Medulla oblongata (tissue), 1 donor: ENCODE measurements at regions not wholly inside any gene's neighbourhood (a gene's known extent, or its start where the extent isn't known, plus 50 kb on each side); places are given as distances from the start of the nearest gene placed in this dataset.
A peak's percentile ranks its signal among the peaks of the same experiment; 100 is the strongest.
"Not testable (repeated sequence)": the region's sequence is repeated elsewhere in the genome, so short reads cannot be mapped to it uniquely, and the experiment has no call there.

Experiments used
- DNase-seq: peaks from one replicate; pipeline ENCODE4 v3.0.0-alpha.2; 2015; ENCODE audit errors: extremely low spot score

DNA sequence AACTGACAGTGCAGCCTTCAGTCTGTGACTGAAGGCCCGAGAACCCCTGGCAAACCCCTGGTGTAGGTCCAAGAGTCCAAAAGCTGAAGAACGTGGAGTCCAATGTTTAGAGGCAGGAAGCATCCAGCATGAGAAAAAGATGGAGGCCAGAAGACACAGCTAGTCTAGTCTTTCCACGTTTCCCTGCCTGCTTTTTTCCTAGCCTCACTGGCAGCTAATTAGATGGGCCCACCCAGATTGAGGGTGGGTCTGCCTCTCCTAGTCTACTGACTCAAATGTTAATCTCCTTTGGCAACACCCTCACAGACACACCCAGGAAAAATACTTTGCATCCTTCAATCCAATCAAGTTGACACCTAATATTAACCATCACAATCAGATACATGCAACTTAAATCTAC is 87.8 kb downstream of the TENT5D start:
- not testable (repeated sequence) for DNase-seq

DNA sequence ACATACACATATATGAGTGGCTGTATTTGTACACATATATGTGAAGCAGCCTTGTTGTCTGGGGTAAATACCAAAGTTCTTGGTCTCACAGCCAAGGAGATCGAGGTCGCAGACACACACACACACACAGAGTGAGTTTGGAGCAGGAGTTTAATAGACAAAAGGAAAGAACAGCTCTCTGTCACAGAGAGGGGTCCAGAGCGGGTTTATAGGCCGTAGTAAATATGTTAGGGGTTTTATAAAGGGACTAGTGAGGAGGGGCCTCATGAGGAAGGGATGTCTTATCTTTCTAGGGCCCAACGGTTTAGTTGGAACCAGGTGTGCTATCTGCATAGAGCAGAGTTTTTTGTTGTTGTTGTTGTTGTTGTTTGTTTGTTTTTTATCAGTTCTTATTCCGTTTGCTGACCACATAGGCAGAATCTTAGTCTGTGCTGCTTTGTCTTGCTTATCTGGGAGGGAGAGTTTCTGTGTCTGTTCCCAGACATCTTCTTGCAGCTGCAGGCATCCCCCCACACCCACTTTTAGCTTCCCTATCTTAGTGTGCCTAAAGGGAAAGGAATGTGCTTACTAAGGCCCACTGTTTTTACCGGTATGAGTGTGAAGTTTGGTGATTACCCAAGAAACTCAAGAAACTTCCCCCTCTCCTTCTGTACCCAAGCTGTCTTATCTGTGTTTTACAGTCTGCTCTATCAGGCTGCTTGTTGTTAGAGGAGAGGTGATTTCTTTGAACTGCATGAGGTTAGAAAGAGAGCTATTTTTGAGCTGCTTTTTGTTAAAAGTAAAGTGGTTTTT is 91.9 kb downstream of the TENT5D start:
- DNase-seq = no peak

DNA sequence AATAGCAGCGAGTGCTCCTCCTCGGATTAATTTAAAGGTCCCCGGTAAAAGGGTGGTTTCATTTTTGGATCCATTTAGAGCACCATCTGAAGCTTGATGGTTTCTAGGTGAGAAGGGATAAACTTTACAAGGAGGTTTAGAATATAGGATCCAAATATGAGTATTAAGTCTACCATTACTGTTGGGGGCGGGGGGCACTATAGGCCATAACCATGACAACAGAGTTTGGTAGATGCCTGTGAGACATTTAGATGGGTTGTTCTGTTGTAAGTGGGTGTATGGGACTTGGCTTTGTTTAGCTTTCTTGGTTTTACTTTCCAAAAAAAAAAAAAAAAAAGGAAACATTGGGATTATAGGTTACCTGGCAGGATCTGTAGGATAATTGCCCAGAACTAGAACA is 92.7 kb downstream of the TENT5D start:
- DNase-seq = no peak

DNA sequence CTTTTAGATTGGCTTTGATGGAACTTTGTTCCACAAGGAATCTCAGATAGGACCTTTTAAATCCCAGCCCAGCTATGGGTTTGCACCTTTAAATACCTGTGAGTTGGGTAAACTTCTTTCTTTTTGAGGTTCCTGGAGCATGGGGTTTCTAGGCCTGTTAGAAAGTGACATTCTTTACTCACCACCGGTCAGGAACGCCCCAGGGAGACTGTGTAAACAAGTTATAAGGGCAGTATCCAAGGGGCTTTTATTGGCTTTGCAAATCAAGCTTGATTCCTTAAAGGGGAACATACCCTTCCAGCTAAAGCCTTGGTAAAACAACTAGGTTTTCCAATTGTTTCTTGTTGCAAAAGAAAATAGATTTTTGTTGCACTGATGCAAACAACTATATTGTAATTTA is 93.4 kb downstream of the TENT5D start:
- no peak for DNase-seq

DNA sequence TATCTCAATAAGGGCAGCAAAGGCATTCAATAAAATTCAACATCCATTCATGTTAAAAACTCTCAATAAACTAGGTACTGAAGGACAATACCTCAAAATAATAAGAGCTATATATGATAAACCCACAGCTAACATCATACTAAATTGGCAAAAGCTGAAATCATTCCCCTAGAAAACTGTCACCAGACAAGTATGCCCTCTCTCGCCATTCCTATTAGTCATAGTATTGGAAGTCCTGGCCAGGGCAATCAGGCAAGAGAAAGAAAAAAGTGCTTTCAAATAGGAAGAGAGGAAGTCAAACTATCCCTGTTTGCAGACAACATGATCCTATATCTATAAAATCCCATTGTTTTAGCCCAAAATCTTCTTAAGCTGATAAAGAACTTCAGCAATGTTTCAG is 116.8 kb downstream of the TENT5D start:
- DNase-seq = no peak

DNA sequence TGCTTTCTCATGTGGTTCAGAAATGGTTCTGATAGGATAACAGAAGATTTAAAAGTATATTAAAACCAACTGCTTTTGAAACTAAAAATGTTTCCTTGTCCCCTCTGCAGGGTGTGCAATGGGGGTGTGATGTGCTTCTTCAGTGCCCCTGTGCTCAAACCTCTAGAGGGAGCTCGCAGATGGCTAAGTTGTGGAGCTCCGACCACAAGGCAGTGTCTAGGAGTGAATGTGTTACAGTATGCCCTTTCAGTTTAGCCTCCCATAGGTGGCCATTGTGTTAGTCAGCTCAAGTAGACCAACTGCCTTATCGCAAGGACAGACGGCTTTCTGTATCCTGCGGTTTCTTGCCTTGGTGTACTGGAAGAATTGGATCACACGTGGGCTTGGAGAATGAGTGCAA is 130.5 kb downstream of the TENT5D start:
- no peak for DNase-seq

DNA sequence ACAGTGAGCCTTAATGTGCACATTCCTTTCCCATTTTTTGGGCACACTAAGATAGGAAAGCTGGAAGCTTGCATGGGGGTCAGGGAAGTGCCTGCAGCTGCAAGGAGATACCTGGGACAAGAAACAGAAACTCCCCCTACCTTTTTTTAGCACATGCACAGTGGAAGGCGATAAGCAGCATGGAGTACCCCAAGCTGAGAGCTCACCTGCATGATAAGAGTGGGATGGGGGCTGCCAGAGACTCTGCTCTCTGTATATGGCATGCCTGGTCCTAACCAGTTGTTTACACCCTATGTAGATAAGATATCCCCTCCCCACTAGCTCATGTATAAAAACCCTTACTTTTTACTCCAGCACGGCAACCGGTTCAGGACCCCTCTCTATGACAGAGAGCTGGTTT is 135.9 kb downstream of the TENT5D start:
- DNase-seq = no peak

DNA sequence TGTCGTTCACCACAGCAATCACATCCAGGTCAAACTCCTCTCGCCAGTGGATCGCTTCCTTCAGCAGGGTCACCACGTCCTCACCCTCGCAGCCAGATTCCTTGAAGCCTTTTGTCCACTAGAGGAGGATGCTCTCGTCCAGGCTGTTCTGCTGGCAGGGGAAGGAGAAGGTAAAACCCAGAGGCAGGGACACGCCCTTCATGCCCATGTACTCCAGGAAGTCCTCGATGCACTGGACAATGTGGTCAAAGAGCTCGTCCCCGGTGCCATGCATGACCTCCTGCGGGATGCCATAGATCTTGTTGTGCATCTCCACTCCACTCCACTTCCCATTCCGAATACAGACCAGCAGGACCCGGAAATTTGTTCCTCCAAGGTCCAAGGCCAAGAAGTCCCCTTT is 152.4 kb downstream of the TENT5D start:
- no peak for DNase-seq

DNA sequence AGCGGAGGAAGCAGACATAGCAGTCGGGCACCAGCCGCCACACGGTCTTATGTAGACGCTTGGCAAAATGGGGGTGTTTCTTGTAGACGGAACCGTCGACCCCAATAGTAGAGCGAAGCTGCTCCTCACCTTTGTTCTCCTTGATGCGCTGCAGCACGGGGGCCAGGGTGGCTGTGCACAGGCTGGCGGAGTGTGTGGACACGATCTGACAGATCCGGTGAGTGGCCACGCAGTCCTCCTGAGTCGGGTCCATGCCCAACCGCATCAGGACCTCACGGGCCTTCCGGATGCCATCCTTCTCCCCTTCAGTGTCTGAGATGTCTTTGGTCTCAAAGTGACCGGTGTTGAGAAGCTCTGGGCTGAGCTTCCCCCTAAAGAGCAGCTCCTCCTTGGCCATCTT is 153.0 kb downstream of the TENT5D start:
- no peak for DNase-seq

DNA sequence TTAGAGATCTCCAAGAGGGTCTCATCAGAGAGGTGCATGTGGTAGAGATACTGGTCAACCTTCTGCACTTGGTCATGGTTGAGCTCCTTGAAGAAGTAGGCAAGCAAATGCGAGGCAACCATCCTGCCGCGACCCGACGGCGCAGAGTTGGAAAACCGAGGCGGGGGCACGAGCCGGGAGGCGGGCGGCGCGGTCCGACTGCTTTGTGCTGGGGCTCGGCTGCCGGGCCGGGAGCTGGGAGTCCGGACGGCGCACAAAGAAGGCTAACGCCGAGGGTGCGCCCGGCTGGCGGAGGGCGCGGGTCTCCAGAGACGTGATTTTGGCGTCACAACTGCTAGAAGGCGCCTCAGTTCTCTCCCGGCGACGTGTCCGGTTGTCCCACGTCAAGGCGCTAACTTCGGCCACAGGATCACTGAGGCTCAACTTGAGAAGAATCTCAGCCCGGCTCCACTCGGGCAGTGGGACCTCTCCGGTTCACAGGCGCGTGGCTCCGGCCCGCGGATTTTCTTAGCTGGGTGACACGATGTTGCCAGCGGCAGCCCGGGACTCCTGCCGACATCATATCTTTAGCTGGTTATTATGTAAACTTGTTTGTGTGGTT is 154.3 kb downstream of the TENT5D start:
- not testable (repeated sequence) for DNase-seq

DNA sequence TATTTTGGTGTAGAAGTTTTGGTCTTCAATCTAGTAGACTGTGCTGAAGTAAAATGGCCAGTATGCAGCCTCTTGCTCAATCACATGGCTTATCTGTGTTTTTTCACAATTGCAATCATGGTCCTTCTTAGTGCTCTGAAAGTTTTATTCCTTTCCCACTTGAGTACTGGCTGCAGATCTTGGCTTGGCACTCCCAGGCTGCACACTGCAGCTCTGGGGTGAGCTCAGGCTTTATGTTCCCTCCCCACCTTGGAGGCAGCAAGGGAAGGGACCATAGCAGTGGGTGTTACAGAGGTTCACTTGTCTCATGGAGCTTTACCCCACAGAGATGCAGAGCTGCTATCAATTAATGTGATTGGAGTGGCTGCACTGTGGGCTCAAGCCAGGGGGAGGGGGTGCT is 156.0 kb downstream of the TENT5D start:
- DNase-seq = no peak

DNA sequence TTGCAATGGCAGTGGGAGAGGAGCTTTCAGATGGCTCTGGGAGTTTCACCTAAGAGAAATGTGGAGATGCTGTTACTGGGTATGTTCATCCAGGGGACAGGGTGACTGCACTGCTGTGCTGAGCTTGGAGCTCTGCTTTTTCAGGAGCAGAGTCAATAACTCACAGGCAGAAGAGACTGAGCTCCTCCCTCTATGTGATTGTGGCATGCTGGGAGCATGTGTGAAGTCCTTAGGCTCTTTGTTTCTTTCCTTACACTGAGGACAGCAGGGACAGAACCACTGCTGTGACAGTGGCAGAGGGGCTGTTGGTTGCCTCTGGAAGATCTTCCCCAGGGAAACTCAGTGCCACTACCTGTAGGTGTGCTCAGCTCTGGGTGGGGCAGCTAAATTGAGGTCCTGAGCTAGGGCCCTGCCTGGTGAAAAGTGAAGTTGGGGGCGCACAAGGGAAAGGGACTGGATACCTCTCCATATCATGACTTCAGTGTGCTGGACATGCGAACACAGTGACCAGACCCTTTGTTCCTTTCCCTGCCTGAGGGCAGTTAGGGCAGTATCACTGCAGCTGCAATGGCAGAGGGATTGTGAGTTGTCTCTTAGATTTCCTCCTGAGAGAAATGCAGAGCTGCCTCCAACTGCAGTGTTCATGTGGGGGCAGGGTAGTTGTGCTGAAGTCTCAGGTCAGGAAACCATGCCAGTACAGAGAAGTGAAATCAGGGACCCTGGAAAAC is 156.7 kb downstream of the TENT5D start:
- no peak for DNase-seq

DNA sequence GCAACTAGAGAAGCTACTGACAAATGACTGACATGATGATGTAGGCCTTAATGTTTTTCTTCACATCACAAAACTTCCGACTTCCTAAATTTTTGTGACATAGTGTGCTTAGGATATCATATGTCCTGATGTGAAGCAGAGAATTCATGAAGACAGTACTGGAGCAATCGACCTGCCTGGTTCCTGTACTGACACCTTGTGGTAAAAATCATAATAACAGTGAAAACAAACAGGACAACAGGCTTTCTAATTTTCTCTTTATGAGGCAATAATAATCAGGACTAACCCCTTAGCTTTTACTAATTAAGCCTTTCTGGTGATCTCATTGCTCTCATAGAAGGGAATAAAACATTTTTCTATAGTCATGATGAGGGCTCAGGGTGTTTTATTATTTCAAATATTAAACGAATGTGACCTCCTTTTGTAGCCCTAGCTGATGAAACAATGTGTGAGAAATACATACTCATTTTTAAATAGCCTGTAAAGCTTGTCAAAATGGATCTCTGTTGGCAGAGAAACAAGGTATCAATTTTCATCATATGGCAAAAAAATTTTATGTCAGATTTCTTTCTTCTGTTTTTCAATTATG is 158.4 kb downstream of the TENT5D start:
- peak; percentile 3 for DNase-seq

DNA sequence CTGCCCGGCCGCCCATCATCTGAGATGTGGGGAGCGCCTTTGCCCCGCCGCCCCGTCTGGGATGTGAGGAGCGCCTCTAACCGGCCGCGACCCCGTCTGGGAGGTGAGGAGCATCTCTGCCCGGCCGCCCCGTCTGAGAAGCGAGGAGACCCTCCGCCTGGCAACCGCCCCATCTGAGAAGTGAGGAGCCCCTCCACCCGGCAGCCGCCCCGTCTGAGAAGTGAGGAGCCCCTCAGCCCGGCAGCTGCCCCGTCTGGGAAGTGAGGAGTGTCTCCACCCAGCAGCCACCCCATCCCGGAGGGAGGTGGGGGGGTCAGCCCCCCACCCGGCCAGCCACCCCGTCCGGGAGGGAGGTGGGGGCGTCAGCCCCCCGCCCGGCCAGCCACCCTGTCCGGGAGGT is 170.7 kb downstream of the TENT5D start:
- DNase-seq = not testable (repeated sequence)

DNA sequence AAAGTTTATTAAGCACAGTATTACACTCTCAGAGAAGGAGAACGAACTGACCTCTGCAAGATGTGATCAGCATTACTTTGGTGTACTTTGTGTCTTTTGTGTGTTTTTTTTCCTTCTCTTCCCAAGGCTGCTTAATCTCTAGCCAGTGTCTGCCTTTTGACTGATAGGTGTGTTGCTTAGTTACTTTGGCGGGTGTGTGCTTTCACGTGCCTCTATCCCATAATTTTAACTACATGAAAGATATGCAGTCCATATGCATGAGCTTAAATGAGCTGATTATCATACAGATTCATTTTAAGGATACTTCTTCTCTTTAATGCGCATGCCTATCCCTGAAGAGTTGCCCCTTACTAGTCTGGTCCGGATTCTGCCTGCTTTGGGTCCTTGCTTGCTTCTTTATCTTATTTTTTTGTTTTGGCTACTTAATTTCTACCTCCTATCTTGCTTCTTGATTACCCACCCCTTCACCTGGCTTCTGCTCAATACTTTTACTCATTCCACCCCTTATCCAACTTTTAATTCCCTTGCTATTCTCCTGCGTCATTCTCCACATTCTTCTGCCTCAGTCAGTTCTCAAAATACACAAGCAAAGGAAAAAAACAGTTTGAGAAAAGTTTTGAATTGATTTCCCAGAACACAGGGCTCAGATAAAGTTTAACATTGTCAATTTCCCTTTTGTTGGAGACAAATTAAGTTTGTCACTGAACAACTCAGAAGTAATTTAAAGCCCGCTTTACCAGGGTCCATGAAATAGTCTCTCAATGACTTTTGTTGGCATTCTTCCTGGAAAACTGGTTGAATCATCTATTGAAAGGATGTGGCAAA is 182.0 kb downstream of the TENT5D start:
- DNase-seq = no peak
